ENCODE measurements at regions not wholly inside any gene's neighbourhood (a gene's known extent, or its start where the extent isn't known, plus 50 kb on each side); places are given as distances from the start of the nearest gene placed in this dataset.

DNA sequence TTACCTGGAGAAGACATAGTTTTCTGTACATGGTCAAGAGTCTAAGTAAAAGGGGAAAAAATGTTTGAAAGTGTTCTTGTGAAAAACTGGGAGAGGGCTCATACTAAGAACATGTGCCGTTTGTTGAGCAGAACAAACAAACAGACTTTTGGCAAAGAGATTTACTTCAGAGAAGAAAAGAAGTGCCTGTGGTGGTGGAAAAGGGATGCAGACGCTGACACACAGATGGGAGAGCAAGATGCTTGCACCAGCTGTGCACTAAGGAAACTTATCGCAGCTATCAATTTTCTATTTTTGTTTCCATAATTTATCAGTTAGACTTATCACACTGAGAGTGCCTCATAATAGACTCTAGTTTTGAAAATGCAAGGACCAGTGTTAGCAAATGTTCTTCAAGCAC, 259.6 kb upstream of the PDZRN3 start:
- Histone ChIP-seq H3K79me2 (ENCODE audit: low read length) (no peaks in the 10 kb centered on the region), H3K9me2 (replicated peaks; ENCODE audit: insufficient read depth, low read length) (peaks cover 5% of the 10 kb centered on the region; the same call in 1 of the 2 replicates), H3K4me1 (ENCODE audit: low read length) (no peaks in the 10 kb centered on the region), H3K4me3 (ENCODE audit: low read length) (no peak overlapping the region), H3K9me3 (ENCODE audit: low read length) (no peaks in the 10 kb centered on the region), H4K20me1 (ENCODE audit: insufficient read depth, low read depth, low read length) (no peaks in the 10 kb centered on the region), H3K27me3 (ENCODE audit: low read length) (no peaks in the 10 kb centered on the region), H3K9ac (ENCODE audit: low read length) (no peak overlapping the region), H2AFZ (ENCODE audit: low read length) (no peak overlapping the region), H3K4me2 (ENCODE audit: low read depth, low read length, poor library complexity, severe bottlenecking) (no peak overlapping the region), H3K36me3 (ENCODE audit: insufficient read depth, low read length) (no peaks in the 10 kb centered on the region), H3K27ac (ENCODE audit: low read length) (no peak overlapping the region)
- no peak for DNase-seq

DNA sequence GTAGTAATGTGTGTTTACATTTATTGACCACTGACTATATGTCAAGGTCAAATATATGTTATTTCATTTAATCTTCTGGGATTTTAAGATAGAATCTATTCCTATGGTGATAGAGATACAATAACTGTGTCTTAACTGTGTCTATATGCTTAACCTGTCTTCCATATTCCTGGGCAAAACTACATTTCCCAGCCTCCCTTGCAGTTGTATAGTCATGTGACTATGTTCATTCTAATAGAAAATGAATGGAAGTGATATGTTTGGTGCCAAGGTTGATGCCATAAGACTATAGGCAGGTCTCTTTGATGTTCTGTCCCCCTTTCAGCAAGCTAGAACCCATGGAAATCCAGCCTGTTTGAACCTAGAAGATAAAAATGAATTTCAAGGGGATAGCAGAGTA, 258.8 kb upstream of the PDZRN3 start:
- Histone ChIP-seq H3K27me3 (ENCODE audit: low read length) (no peaks in the 10 kb centered on the region), H3K36me3 (ENCODE audit: insufficient read depth, low read length) (no peaks in the 10 kb centered on the region), H3K9ac (ENCODE audit: low read length) (no peak overlapping the region), H3K9me2 (replicated peaks; ENCODE audit: insufficient read depth, low read length) (peaks cover 7% of the 10 kb centered on the region; the same call in 1 of the 2 replicates), H3K4me3 (ENCODE audit: low read length) (no peak overlapping the region), H3K4me2 (ENCODE audit: low read depth, low read length, poor library complexity, severe bottlenecking) (no peak overlapping the region), H3K4me1 (ENCODE audit: low read length) (no peaks in the 10 kb centered on the region), H4K20me1 (ENCODE audit: insufficient read depth, low read depth, low read length) (no peaks in the 10 kb centered on the region), H3K27ac (ENCODE audit: low read length) (no peak overlapping the region), H3K79me2 (ENCODE audit: low read length) (no peaks in the 10 kb centered on the region), H2AFZ (ENCODE audit: low read length) (no peak overlapping the region), H3K9me3 (ENCODE audit: low read length) (no peaks in the 10 kb centered on the region)
- DNase-seq: no peak

DNA sequence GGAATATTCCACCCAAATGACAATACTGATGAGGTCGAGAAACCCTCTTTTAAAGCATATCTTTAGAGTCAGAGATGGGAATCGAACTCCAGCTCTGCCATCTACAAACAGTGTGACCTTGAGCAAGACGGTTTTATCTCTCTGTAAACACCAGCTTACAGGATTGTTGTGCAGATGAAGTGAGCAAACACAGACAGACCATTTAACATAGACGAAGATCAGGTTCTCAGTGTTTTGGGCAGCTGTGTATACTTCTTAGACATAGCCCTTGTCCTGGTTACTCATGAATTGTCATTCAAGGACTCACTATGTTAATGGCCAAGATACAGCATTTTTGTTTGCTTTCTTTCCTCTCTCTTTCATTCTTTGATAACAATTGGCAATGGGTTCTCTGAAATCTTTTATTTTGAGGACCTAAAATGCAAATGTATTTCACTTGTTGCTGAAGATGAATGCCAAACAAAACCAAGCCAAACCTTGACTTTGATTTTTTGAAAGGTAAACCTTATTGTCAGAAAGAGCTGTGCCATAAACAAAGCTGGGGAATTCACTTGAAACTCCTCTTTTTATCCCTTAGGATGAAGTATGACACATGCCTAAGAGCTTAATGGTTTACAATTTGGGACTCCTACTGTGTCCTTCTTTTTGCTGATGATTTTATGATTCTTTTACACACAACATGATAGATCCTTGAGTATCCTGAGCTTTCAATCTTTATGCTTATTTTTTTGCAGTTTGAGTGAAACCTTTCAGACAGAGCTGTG, 250.0 kb upstream of the PDZRN3 start:
- no peak for DNase-seq
- H3K9me2 ChIP-seq (replicated peaks; ENCODE audit: insufficient read depth, low read length): 0 out of 2 replicates have a peak, but pooled peaks cover 4% of the 10 kb centered on the region
- H3K4me3 ChIP-seq (ENCODE audit: low read length): no peak overlapping the region
- no peaks in the 10 kb centered on the region for H4K20me1 ChIP-seq (ENCODE audit: insufficient read depth, low read depth, low read length)
- H3K27ac ChIP-seq (ENCODE audit: low read length): no peak overlapping the region
- no peak overlapping the region for H3K9ac ChIP-seq (ENCODE audit: low read length)
- H3K4me1 ChIP-seq (ENCODE audit: low read length): no peaks in the 10 kb centered on the region
- no peak overlapping the region for H3K4me2 ChIP-seq (ENCODE audit: low read depth, low read length, poor library complexity, severe bottlenecking)
- H2AFZ ChIP-seq (ENCODE audit: low read length): no peak overlapping the region
- H3K9me3 ChIP-seq (ENCODE audit: low read length): no peaks in the 10 kb centered on the region
- H3K79me2 ChIP-seq (ENCODE audit: low read length): no peaks in the 10 kb centered on the region
- H3K27me3 ChIP-seq (ENCODE audit: low read length): 0 out of 2 replicates have a peak, but pooled peaks cover 2% of the 10 kb centered on the region
- no peaks in the 10 kb centered on the region for H3K36me3 ChIP-seq (ENCODE audit: insufficient read depth, low read length)

DNA sequence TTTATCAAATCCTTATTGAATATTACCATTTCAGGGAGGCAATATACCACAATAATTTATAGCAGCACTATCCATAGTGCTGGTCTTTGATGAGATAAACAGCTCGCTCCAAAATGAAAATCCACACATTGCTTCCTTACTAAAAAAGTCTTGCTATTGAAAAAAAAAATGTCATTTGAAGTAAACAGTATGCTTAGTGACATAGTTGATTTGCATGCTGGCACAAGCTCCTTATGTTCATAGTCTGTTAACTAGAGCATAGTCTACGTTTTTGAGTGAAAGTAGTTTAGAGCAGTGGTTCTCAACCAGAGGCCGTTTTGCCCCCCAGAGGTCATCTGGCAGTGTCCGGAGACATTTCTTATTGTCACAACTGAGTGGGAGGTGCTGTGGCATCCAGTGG, 249.4 kb upstream of the PDZRN3 start:
- Histone ChIP-seq H3K4me1 (ENCODE audit: low read length) (no peaks in the 10 kb centered on the region), H3K36me3 (ENCODE audit: insufficient read depth, low read length) (no peaks in the 10 kb centered on the region), H3K27me3 (ENCODE audit: low read length) (0 out of 2 replicates have a peak, but pooled peaks cover 2% of the 10 kb centered on the region), H3K9ac (ENCODE audit: low read length) (no peak overlapping the region), H3K27ac (ENCODE audit: low read length) (no peak overlapping the region), H3K4me3 (ENCODE audit: low read length) (no peak overlapping the region), H3K4me2 (ENCODE audit: low read depth, low read length, poor library complexity, severe bottlenecking) (no peak overlapping the region), H3K9me2 (replicated peaks; ENCODE audit: insufficient read depth, low read length) (no peaks in the 10 kb centered on the region), H3K9me3 (ENCODE audit: low read length) (no peaks in the 10 kb centered on the region), H3K79me2 (ENCODE audit: low read length) (no peaks in the 10 kb centered on the region), H4K20me1 (ENCODE audit: insufficient read depth, low read depth, low read length) (no peaks in the 10 kb centered on the region), H2AFZ (ENCODE audit: low read length) (no peak overlapping the region)
- no peak for DNase-seq

DNA sequence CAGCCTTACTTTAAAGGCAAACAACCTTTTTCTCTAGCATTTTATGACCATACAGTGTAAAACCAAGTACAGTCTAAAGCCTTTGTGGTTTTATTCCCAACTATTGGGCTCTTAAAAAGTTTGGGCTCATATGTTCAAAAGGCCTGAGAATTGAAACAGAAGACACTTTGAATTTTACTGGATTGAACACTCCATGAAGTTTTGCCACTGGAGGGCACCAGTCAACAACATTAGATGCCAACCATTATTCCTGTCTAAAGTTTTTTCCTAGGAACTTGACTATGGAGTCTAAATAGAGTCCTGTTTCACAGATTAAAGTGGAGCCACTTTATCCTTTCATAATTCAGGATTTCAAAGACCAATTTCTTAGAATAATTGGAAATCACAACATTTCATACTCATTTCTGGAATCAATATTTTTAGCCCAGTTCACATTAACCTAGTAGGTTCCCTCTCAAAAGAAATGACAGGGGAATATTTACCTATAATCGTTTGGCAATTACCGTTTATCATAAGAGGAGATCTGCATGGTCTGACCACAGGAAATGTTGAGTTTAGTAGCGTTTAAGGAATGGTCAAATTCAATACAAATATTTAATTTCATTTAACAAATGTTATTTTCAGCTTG, 244.1 kb upstream of the PDZRN3 start:
- Histone ChIP-seq H3K4me1 (ENCODE audit: low read length) (no peaks in the 10 kb centered on the region), H3K36me3 (ENCODE audit: insufficient read depth, low read length) (no peaks in the 10 kb centered on the region), H3K9me2 (replicated peaks; ENCODE audit: insufficient read depth, low read length) (no peaks in the 10 kb centered on the region), H3K27me3 (ENCODE audit: low read length) (no peaks in the 10 kb centered on the region), H3K27ac (ENCODE audit: low read length) (no peak overlapping the region), H2AFZ (ENCODE audit: low read length) (no peak overlapping the region), H3K9me3 (ENCODE audit: low read length) (no peaks in the 10 kb centered on the region), H3K4me2 (ENCODE audit: low read depth, low read length, poor library complexity, severe bottlenecking) (no peak overlapping the region), H3K4me3 (ENCODE audit: low read length) (no peak overlapping the region), H3K79me2 (ENCODE audit: low read length) (no peaks in the 10 kb centered on the region), H3K9ac (ENCODE audit: low read length) (no peak overlapping the region), H4K20me1 (ENCODE audit: insufficient read depth, low read depth, low read length) (no peaks in the 10 kb centered on the region)
- DNase-seq: no peak

DNA sequence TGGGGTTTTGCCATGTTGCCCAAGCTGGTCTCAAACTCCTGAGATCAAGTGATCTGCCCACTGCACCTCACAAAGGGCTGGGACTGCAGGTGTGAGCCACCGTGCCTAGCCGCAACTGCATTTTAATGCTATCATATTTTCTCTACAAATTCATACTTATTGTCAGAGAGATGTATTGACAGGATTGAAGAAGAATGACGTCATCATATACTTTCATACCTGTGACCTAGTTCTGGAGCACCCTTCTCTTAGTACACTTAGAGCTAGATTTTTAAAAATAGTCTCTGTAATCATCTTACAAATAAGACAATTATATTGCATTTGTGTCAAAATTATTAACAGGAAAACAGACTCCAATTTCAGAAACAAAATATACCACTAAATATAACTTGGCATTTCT, 242.8 kb upstream of the PDZRN3 start:
- Histone ChIP-seq H3K27me3 (ENCODE audit: low read length) (no peaks in the 10 kb centered on the region), H4K20me1 (ENCODE audit: insufficient read depth, low read depth, low read length) (no peaks in the 10 kb centered on the region), H3K27ac (ENCODE audit: low read length) (no peak overlapping the region), H3K9me2 (replicated peaks; ENCODE audit: insufficient read depth, low read length) (no peaks in the 10 kb centered on the region), H3K9me3 (ENCODE audit: low read length) (no peaks in the 10 kb centered on the region), H3K9ac (ENCODE audit: low read length) (no peak overlapping the region), H3K36me3 (ENCODE audit: insufficient read depth, low read length) (no peaks in the 10 kb centered on the region), H3K4me2 (ENCODE audit: low read depth, low read length, poor library complexity, severe bottlenecking) (no peak overlapping the region), H3K4me3 (ENCODE audit: low read length) (no peak overlapping the region), H2AFZ (ENCODE audit: low read length) (no peak overlapping the region), H3K4me1 (ENCODE audit: low read length) (no peaks in the 10 kb centered on the region), H3K79me2 (ENCODE audit: low read length) (no peaks in the 10 kb centered on the region)
- DNase-seq: no peak

DNA sequence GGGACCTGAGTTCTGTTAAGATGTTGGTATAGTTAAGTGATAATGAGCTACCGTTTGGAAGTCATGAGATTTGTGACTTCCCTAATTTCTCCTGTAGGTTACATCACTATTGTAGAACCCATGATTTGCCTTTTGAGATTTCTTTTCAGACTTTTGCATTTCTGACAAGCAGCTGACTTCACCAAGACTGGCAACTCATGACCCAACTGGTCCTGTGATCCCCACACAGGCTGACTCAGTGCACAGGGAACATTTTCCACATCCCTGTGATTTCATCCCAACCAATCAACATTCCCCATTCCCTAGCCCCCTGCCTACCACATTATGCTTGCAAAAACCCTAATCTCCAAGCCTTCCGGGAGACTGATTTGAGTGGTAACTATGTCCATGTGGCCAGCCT, 242.1 kb upstream of the PDZRN3 start:
- no peak for DNase-seq
- H4K20me1 ChIP-seq (ENCODE audit: insufficient read depth, low read depth, low read length): no peaks in the 10 kb centered on the region
- no peak overlapping the region for H3K27ac ChIP-seq (ENCODE audit: low read length)
- no peaks in the 10 kb centered on the region for H3K9me3 ChIP-seq (ENCODE audit: low read length)
- no peaks in the 10 kb centered on the region for H3K36me3 ChIP-seq (ENCODE audit: insufficient read depth, low read length)
- H3K4me1 ChIP-seq (ENCODE audit: low read length): no peaks in the 10 kb centered on the region
- no peak overlapping the region for H3K4me3 ChIP-seq (ENCODE audit: low read length)
- no peak overlapping the region for H3K9ac ChIP-seq (ENCODE audit: low read length)
- no peaks in the 10 kb centered on the region for H3K27me3 ChIP-seq (ENCODE audit: low read length)
- no peak overlapping the region for H3K4me2 ChIP-seq (ENCODE audit: low read depth, low read length, poor library complexity, severe bottlenecking)
- no peak overlapping the region for H2AFZ ChIP-seq (ENCODE audit: low read length)
- no peaks in the 10 kb centered on the region for H3K9me2 ChIP-seq (replicated peaks; ENCODE audit: insufficient read depth, low read length)
- no peaks in the 10 kb centered on the region for H3K79me2 ChIP-seq (ENCODE audit: low read length)

DNA sequence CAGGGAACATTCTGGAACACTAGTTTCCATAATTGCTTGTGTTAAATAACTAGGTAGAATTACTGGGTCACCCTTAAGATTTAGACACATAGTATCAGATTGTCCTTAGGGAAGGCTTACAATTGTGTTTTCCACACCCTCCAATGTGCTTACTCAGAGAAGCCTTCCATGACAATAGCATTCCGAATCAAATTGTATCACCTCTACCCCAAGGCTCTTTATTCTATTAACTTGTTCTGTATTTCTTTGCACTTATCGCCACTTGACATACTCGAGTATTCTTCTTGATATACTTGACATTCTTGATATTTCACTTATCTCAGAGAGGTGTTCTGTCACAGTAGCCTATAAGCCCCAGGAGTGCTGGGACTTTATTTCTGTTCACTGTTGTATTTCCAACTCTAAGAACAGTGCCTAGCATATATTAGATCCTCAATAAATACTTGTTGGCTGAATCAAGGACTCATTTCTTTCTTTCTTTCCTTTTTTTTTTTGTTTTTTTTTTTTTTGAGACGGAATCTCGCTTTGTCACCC, 238.9 kb upstream of the PDZRN3 start:
- no peaks in the 10 kb centered on the region for H3K36me3 ChIP-seq (ENCODE audit: insufficient read depth, low read length)
- H2AFZ ChIP-seq (ENCODE audit: low read length): no peak overlapping the region
- H3K9ac ChIP-seq (ENCODE audit: low read length): no peak overlapping the region
- H3K4me3 ChIP-seq (ENCODE audit: low read length): no peak overlapping the region
- no peaks in the 10 kb centered on the region for H4K20me1 ChIP-seq (ENCODE audit: insufficient read depth, low read depth, low read length)
- no peak for DNase-seq
- no peak overlapping the region for H3K27ac ChIP-seq (ENCODE audit: low read length)
- H3K4me2 ChIP-seq (ENCODE audit: low read depth, low read length, poor library complexity, severe bottlenecking): no peak overlapping the region
- no peaks in the 10 kb centered on the region for H3K79me2 ChIP-seq (ENCODE audit: low read length)
- H3K9me3 ChIP-seq (ENCODE audit: low read length): no peaks in the 10 kb centered on the region
- H3K27me3 ChIP-seq (ENCODE audit: low read length): no peaks in the 10 kb centered on the region
- H3K9me2 ChIP-seq (replicated peaks; ENCODE audit: insufficient read depth, low read length): no peaks in the 10 kb centered on the region
- no peaks in the 10 kb centered on the region for H3K4me1 ChIP-seq (ENCODE audit: low read length)
